SHP77 (cell line): ENCODE measurements at regions not wholly inside any gene's neighbourhood (a gene's known extent, or its start where the extent isn't known, plus 50 kb on each side); places are given as distances from the start of the nearest gene placed in this dataset.
"Not testable (repeated sequence)": the region's sequence is repeated elsewhere in the genome, so short reads cannot be mapped to it uniquely, and the experiment has no call there.

Experiments used
- DNase-seq, 2 experiments: peaks; one replicate each; lab custom pipeline; 2025; lab: John Stamatoyannopoulos, UW

- no peak for DNase-seq
These were observed 1144.8 kb downstream of the EPHA7 start for GRCh38 chr6:92274588-92274987.

- no peak for DNase-seq
These were observed 1145.7 kb downstream of the EPHA7 start for GRCh38 chr6:92273694-92274093.

- no peak for DNase-seq
These were observed 1148.3 kb downstream of the EPHA7 start for GRCh38 chr6:92271091-92271490.

- no peak for DNase-seq
These were observed 1149.0 kb downstream of the EPHA7 start for GRCh38 chr6:92270365-92270764.

- DNase-seq = no peak
These were observed 1152.0 kb downstream of the EPHA7 start for GRCh38 chr6:92267335-92267734.

GRCh38 chr6:92263864-92264263 is 1155.5 kb downstream of the EPHA7 start:
- no peak for DNase-seq

- no peak for DNase-seq
These were observed 1160.2 kb downstream of the EPHA7 start for GRCh38 chr6:92259171-92259570.

- no peak for DNase-seq
These were observed 1176.0 kb downstream of the EPHA7 start for GRCh38 chr6:92243315-92243714.

GRCh38 chr6:92231171-92231701 is 1188.1 kb downstream of the EPHA7 start:
- peak; percentile 5 to 14 for DNase-seq

GRCh38 chr6:92219987-92220386 is 1199.4 kb downstream of the EPHA7 start:
- DNase-seq = not testable (repeated sequence)

GRCh38 chr6:92216717-92217116 is 1202.6 kb downstream of the EPHA7 start:
- DNase-seq = no peak

- no peak for DNase-seq
These were observed 1217.7 kb downstream of the EPHA7 start for GRCh38 chr6:92201618-92202017.

- no peak for DNase-seq
These were observed 1223.0 kb downstream of the EPHA7 start for GRCh38 chr6:92196325-92196724.

GRCh38 chr6:92195796-92196195 is 1223.6 kb downstream of the EPHA7 start:
- DNase-seq = no peak

GRCh38 chr6:92188016-92188415 is 1231.3 kb downstream of the EPHA7 start:
- no peak for DNase-seq

GRCh38 chr6:92184933-92185332 is 1234.4 kb downstream of the EPHA7 start:
- DNase-seq = no peak

- no peak for DNase-seq
These were observed 1238.0 kb downstream of the EPHA7 start for GRCh38 chr6:92181347-92181746.

GRCh38 chr6:92180090-92180489 is 1239.3 kb downstream of the EPHA7 start:
- DNase-seq = no peak

- DNase-seq = no peak
These were observed 1242.7 kb downstream of the EPHA7 start for GRCh38 chr6:92176666-92177065.

- DNase-seq = no peak
These were observed 1244.8 kb downstream of the EPHA7 start for GRCh38 chr6:92174398-92175073.

- no peak for DNase-seq
These were observed 1249.9 kb downstream of the EPHA7 start for GRCh38 chr6:92169506-92169905.

- no peak for DNase-seq
These were observed 1252.7 kb downstream of the EPHA7 start for GRCh38 chr6:92166666-92167065.

- DNase-seq = no peak
These were observed 1257.4 kb downstream of the EPHA7 start for GRCh38 chr6:92161953-92162352.

GRCh38 chr6:92160226-92160625 is 1259.1 kb downstream of the EPHA7 start:
- DNase-seq = no peak
